Suprapubic skin (tissue), 4 donors: ENCODE measurements at regions not wholly inside any gene's neighbourhood (a gene's known extent, or its start where the extent isn't known, plus 50 kb on each side); places are given as distances from the start of the nearest gene placed in this dataset.
"Not testable (repeated sequence)": the region's sequence is repeated elsewhere in the genome, so short reads cannot be mapped to it uniquely, and the experiment has no call there.

ENCODE experiments used
- DNase-seq, 2 donors: peaks; one replicate each; pipeline ENCODE4 v3.0.0-alpha.2; 2019; ENCODE audit warnings: low spot score in 2 of 2
- H3K27ac ChIP-seq: fragments of 200-600 bp; sonication (generic); one replicate; pipeline ENCODE4 v1.5.1; 2019
- H3K27me3 ChIP-seq: fragments of 200-600 bp; sonication (generic); one replicate; pipeline ENCODE4 v1.5.1; 2019
- H3K36me3 ChIP-seq: fragments of 200-600 bp; sonication (generic); one replicate; pipeline ENCODE4 v1.5.1; 2019
- H3K4me1 ChIP-seq: fragments of 200-600 bp; sonication (generic); one replicate; pipeline ENCODE4 v1.5.1; 2019
- H3K4me3 ChIP-seq: fragments of 200-600 bp; sonication (generic); one replicate; pipeline ENCODE4 v1.5.1; 2019; ENCODE audit warnings: mild to moderate bottlenecking
- H3K9me3 ChIP-seq: fragments of 200-600 bp; sonication (generic); one replicate; pipeline ENCODE4 v1.5.1; 2019
- EP300 ChIP-seq: sonication (generic); formaldehyde crosslinking; IDR thresholded peaks from one replicate; pipeline ENCODE4 v1.6.1; 2017; ENCODE audit warnings: antibody characterized with exemption
- POLR2A ChIP-seq, 2 donors: fragments of 450-650 bp; IDR thresholded peaks; one replicate each; pipeline ENCODE4 v1.6.1; 2017; ENCODE audit warnings: antibody characterized with exemption in 2 of 2, mild to moderate bottlenecking in 2 of 2, moderate library complexity in 2 of 2
- POLR2AphosphoS5 ChIP-seq, 3 donors: sonication (generic); formaldehyde crosslinking; IDR thresholded peaks; one replicate each; pipeline ENCODE4 v1.6.1; 2017; ENCODE audit warnings: antibody characterized with exemption in 3 of 3
- WGBS: methylation state at CpG from one replicate; pipeline ENCODE4 v1.1.5; 2018; 5-methylcytosine and 5-hydroxymethylcytosine counted together
- TF ChIP-seq, protein P1 (sequence below), 2 donors: fragments of 200-600 bp in 1 of 2; fragments of 450-650 bp in 1 of 2; sonication (generic) in 1 of 2; IDR thresholded peaks; one replicate each; pipeline ENCODE4 v1.5.1; 2016 to 2019; ENCODE audit warnings: antibody characterized with exemption in 2 of 2, mild to moderate bottlenecking in 1 of 2, moderate library complexity in 1 of 2

DNA sequence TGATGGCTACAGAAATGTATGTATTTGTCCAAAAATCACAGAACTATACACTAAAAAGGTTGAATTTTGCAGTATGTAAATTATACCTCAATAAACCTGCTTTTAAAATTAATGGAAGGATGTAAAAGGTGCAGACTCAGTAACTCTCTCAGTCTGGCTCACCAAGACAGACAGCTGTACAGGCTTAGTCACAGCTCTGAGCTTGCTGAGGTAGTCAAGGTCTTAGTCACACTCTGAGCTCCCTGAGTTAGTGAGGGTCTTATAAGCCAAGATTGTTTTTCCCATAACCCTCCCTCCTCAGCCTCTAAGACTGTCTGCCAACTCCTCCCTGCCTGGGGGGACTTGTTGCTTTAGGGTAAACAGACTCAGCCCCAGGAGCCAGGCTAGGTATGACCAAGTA is 59.3 kb upstream of the IZUMO1R start:
- Histone ChIP-seq H3K9me3 (no peaks in the 10 kb centered on the region), H3K4me3 (no peak overlapping the region), H3K27ac (no peak overlapping the region), H3K4me1 (no peaks in the 10 kb centered on the region), H3K27me3 (no peaks in the 10 kb centered on the region), H3K36me3 (no peaks in the 10 kb centered on the region)
- TF ChIP-seq, protein P1, sequence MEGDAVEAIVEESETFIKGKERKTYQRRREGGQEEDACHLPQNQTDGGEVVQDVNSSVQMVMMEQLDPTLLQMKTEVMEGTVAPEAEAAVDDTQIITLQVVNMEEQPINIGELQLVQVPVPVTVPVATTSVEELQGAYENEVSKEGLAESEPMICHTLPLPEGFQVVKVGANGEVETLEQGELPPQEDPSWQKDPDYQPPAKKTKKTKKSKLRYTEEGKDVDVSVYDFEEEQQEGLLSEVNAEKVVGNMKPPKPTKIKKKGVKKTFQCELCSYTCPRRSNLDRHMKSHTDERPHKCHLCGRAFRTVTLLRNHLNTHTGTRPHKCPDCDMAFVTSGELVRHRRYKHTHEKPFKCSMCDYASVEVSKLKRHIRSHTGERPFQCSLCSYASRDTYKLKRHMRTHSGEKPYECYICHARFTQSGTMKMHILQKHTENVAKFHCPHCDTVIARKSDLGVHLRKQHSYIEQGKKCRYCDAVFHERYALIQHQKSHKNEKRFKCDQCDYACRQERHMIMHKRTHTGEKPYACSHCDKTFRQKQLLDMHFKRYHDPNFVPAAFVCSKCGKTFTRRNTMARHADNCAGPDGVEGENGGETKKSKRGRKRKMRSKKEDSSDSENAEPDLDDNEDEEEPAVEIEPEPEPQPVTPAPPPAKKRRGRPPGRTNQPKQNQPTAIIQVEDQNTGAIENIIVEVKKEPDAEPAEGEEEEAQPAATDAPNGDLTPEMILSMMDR (IDR thresholded peaks at IDR 0.05): no peak
- no peak for TF ChIP-seq POLR2A (IDR thresholded peaks at IDR 0.05)
- no peak for DNase-seq

DNA sequence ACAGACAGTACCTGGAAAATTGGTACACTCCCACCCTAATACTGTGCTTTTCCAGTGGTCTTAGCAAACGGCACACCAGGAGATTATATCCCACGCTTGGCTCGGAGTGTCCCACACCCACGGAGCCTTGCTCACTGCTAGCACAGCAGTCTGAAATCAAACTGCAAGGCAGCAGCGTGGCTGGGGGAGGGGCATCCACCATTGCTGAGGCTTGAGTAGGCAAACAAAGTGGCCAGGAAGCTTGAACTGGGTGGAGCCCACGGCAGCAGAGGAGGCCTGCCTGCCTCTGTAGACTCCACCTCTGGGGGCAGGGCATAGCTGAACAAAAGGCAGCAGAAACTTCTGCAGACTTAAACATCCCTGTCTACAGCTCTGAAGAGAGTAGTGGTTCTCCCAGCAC is 56.1 kb upstream of the IZUMO1R start:
- not testable (repeated sequence) for H3K36me3 ChIP-seq, H3K27me3 ChIP-seq, H3K4me3 ChIP-seq, H3K4me1 ChIP-seq, H3K9me3 ChIP-seq, H3K27ac ChIP-seq, DNase-seq
- WGBS: 95% methylated on average over 4 of the region's 6 CpGs

DNA sequence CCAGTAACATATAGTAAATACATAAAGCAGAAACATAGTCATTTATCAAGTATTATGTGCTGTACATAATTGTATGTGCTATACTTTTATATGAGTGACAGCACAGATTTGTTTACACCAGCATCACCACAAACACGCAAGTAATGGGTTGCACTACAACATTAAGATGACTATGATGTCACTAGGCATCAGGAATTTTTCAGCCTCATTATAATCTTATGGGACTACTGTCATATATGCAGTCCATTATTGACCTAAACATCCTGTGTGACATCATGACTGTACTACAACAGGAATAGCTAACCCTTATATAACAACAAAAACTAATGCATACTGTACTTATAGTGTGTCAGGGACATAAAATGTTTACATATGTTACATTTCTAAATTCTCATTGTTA is 50.2 kb upstream of the IZUMO1R start:
- no peak overlapping the region for H3K27ac ChIP-seq
- H3K27me3 ChIP-seq: no peaks in the 10 kb centered on the region
- H3K4me3 ChIP-seq: no peak overlapping the region
- H3K9me3 ChIP-seq: no peaks in the 10 kb centered on the region
- TF ChIP-seq, protein P1 (IDR thresholded peaks at IDR 0.05): no peak
- TF ChIP-seq POLR2AphosphoS5 (IDR thresholded peaks at IDR 0.05) (no peak), POLR2A (IDR thresholded peaks at IDR 0.05) (no peak), EP300 (no peak)
- no peak for DNase-seq
- 89% methylated on average over 1 of the region's 1 CpG for WGBS
- no peaks in the 10 kb centered on the region for H3K4me1 ChIP-seq
- no peaks in the 10 kb centered on the region for H3K36me3 ChIP-seq
